Mammary epithelial cell (primary cell): ENCODE measurements at regions not wholly inside any gene's neighbourhood (a gene's known extent, or its start where the extent isn't known, plus 50 kb on each side); places are given as distances from the start of the nearest gene placed in this dataset.

Source experiments
- CTCF ChIP-seq, 2 donors: IDR thresholded peaks in 1 of 2; conservative IDR thresholded peaks in 1 of 2; 2 replicates each; pipeline ENCODE4 v1.5.1; 2011 to 2012; ENCODE audit warnings: inconsistent platforms in 2 of 2, low read length in 2 of 2, mild to moderate bottlenecking in 2 of 2, control low read depth in 1 of 2, low read depth in 1 of 2; ENCODE audit not compliant: insufficient read depth in 1 of 2; ENCODE audit errors: extremely low read depth in 1 of 2
- EZH2 ChIP-seq: IDR thresholded peaks from 2 replicates; pipeline ENCODE4 v1.6.1; 2012; ENCODE audit warnings: low read length, inconsistent platforms, borderline replicate concordance

DNA sequence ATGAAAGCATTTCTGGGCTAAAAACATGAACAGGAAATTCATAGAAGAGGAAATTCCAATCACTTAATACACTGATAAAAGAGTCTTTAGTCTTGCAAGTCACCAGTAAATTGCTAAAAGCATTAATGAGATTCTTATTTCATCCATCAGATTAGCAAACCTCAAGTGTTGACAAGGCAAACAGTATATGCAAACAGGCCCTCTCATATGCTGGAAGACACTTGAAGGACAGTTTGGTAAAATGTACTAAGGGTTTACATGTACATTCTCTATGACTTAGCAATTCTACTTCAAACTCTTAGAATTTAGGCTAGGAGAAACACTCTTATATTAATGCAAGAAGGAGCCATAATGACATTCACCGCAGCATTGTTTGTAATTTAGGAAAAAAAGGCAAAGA lies 586.1 kb upstream of the GBE1 start:
- TF ChIP-seq CTCF (conservative IDR thresholded peaks at IDR 0.05 in 1 of 2, IDR thresholded peaks at IDR 0.05 in 1 of 2; ENCODE audit: extremely low read depth in 1 of 2, insufficient read depth in 1 of 2, low read depth in 1 of 2, low read length in 2 of 2) = no peak
- TF ChIP-seq EZH2 = no peak
